ENCODE measurements at regions not wholly inside any gene's neighbourhood (a gene's known extent, or its start where the extent isn't known, plus 50 kb on each side); places are given as distances from the start of the nearest gene placed in this dataset.

- no peak for TF ChIP-seq CTCF (IDR thresholded peaks at IDR 0.05; ENCODE audit: borderline replicate concordance, extremely low read depth, low read length, poor library complexity, severe bottlenecking)
- TF ChIP-seq EZH2 (IDR thresholded peaks at IDR 0.05; ENCODE audit: borderline replicate concordance, low read depth, low read length, severe bottlenecking), result no peak
These were observed 1989.8 kb upstream of the TENM3 start for GRCh38 chr4:180253419-180253818.
